ENCODE measurements at regions not wholly inside any gene's neighbourhood (a gene's known extent, or its start where the extent isn't known, plus 50 kb on each side); places are given as distances from the start of the nearest gene placed in this dataset.

DNA sequence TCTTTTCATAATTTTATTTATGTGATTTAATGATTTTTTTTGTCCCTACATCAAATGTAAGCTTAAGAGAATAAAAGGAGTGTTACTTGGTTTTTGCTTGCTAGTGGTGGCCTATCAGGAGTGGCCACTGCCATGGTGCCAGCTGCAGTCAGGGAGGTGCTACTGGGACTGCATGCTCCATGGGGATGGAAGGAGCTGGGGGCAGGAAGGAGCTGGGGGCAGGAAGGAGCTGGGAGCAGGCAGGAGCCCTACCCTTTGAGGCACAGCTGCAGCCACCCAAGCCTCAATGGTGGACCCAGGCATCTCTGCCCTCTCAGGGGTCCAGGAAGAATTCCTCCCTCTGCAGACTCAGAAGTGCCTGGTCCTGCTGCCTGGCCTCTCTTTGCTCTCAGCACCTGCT, 796.0 kb downstream of the SLC16A7 start:
- Histone ChIP-seq H3K79me2 (ENCODE audit: insufficient read depth, low read length) (no peaks in the 10 kb centered on the region), H3K9me3 (ENCODE audit: insufficient read depth, low read length) (no peaks in the 10 kb centered on the region), H2AFZ (ENCODE audit: low read depth, low read length, severe bottlenecking) (no peak overlapping the region), H3K27me3 (ENCODE audit: low read length) (no peaks in the 10 kb centered on the region), H3K9ac (ENCODE audit: low read length) (no peak overlapping the region), H3F3A (ENCODE audit: insufficient read depth) (no peaks in the 10 kb centered on the region), H3K36me3 (ENCODE audit: low read length) (no peaks in the 10 kb centered on the region), H3K4me3 (ENCODE audit: insufficient read depth, low read length, poor library complexity, severe bottlenecking) (no peak overlapping the region), H4K20me1 (ENCODE audit: low read depth, low read length) (no peaks in the 10 kb centered on the region), H3K27ac (ENCODE audit: low read depth, low read length) (no peak overlapping the region), H3K9me2 (replicated peaks; ENCODE audit: insufficient read depth, low read length) (no peaks in the 10 kb centered on the region), H3K4me2 (ENCODE audit: low read depth, low read length, poor library complexity, severe bottlenecking) (no peak overlapping the region)
- no peak for TF ChIP-seq EZH2phosphoT487 (conservative IDR thresholded peaks at IDR 0.05; ENCODE audit: low read length)
- TF ChIP-seq, protein P1, sequence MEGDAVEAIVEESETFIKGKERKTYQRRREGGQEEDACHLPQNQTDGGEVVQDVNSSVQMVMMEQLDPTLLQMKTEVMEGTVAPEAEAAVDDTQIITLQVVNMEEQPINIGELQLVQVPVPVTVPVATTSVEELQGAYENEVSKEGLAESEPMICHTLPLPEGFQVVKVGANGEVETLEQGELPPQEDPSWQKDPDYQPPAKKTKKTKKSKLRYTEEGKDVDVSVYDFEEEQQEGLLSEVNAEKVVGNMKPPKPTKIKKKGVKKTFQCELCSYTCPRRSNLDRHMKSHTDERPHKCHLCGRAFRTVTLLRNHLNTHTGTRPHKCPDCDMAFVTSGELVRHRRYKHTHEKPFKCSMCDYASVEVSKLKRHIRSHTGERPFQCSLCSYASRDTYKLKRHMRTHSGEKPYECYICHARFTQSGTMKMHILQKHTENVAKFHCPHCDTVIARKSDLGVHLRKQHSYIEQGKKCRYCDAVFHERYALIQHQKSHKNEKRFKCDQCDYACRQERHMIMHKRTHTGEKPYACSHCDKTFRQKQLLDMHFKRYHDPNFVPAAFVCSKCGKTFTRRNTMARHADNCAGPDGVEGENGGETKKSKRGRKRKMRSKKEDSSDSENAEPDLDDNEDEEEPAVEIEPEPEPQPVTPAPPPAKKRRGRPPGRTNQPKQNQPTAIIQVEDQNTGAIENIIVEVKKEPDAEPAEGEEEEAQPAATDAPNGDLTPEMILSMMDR (IDR thresholded peaks at IDR 0.05; ENCODE audit: insufficient read depth, low read length, poor library complexity, severe bottlenecking), result no peak

DNA sequence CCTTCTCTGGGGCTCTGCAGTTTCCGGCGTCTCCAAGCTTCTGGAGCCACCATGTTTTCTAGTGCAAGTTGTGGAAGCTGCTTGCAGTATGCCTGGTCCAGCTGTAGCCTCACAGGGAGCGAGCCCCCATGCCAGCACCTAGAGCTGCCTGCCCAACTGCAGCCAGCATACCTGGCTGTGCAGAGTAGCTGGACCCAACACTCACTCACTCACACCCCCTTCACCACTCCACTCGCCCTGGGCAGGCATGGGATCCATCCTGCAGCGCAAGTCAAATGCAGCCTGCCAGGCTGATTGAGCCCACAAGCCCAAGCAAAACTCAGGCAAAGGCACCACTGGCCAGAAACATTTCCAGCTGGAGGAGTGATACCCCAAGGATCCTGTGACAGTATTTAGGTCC, 797.3 kb downstream of the SLC16A7 start:
- Histone ChIP-seq H3K9me3 (ENCODE audit: insufficient read depth, low read length) (no peaks in the 10 kb centered on the region), H3K36me3 (ENCODE audit: low read length) (no peaks in the 10 kb centered on the region), H3K4me3 (ENCODE audit: insufficient read depth, low read length, poor library complexity, severe bottlenecking) (no peak overlapping the region), H2AFZ (ENCODE audit: low read depth, low read length, severe bottlenecking) (no peak overlapping the region), H3K27ac (ENCODE audit: low read depth, low read length) (no peak overlapping the region), H3K9ac (ENCODE audit: low read length) (no peak overlapping the region), H3K4me2 (ENCODE audit: low read depth, low read length, poor library complexity, severe bottlenecking) (no peak overlapping the region), H3K27me3 (ENCODE audit: low read length) (no peaks in the 10 kb centered on the region), H3K9me2 (replicated peaks; ENCODE audit: insufficient read depth, low read length) (no peaks in the 10 kb centered on the region), H3K79me2 (ENCODE audit: insufficient read depth, low read length) (no peaks in the 10 kb centered on the region), H3F3A (ENCODE audit: insufficient read depth) (no peaks in the 10 kb centered on the region), H4K20me1 (ENCODE audit: low read depth, low read length) (no peaks in the 10 kb centered on the region)
- TF ChIP-seq, protein P1 (IDR thresholded peaks at IDR 0.05; ENCODE audit: insufficient read depth, low read length, poor library complexity, severe bottlenecking), result no peak
- no peak for TF ChIP-seq EZH2phosphoT487 (conservative IDR thresholded peaks at IDR 0.05; ENCODE audit: low read length)

DNA sequence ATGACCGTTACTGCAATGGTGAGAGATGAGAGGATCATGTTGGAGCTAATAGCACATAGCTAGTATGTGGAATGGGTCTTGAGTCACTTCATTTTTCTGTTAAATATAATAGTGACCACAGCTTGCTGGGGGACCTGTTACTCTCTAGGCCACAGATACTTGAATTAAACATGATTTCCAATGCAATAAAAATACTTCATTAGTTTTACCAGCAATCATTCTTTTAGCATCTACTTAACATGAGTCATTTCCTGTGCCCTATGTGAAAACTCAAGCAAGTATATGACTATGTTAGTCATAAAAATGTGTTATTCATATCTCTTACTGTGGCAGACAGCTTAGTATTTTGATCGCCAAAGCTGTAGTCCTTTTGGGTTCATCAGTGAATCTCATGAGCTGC, 798.8 kb downstream of the SLC16A7 start:
- Histone ChIP-seq H3K79me2 (ENCODE audit: insufficient read depth, low read length) (no peaks in the 10 kb centered on the region), H3F3A (ENCODE audit: insufficient read depth) (no peaks in the 10 kb centered on the region), H4K20me1 (ENCODE audit: low read depth, low read length) (no peaks in the 10 kb centered on the region), H3K9me3 (ENCODE audit: insufficient read depth, low read length) (no peaks in the 10 kb centered on the region), H3K9me2 (replicated peaks; ENCODE audit: insufficient read depth, low read length) (no peaks in the 10 kb centered on the region), H3K4me2 (ENCODE audit: low read depth, low read length, poor library complexity, severe bottlenecking) (no peak overlapping the region), H3K27me3 (ENCODE audit: low read length) (no peaks in the 10 kb centered on the region), H3K4me3 (ENCODE audit: insufficient read depth, low read length, poor library complexity, severe bottlenecking) (no peak overlapping the region), H3K36me3 (ENCODE audit: low read length) (no peaks in the 10 kb centered on the region), H3K27ac (ENCODE audit: low read depth, low read length) (no peak overlapping the region), H3K9ac (ENCODE audit: low read length) (no peak overlapping the region), H2AFZ (ENCODE audit: low read depth, low read length, severe bottlenecking) (no peak overlapping the region)
- TF ChIP-seq, protein P1 (IDR thresholded peaks at IDR 0.05; ENCODE audit: insufficient read depth, low read length, poor library complexity, severe bottlenecking), result no peak
- TF ChIP-seq EZH2phosphoT487 (conservative IDR thresholded peaks at IDR 0.05; ENCODE audit: low read length), result no peak
